Smooth muscle cell (in vitro differentiated cells): ENCODE measurements at regions not wholly inside any gene's neighbourhood (a gene's known extent, or its start where the extent isn't known, plus 50 kb on each side); places are given as distances from the start of the nearest gene placed in this dataset.

ENCODE experiments used
- DNase-seq: peaks from one replicate; lab custom pipeline; 2025; ENCODE audit not compliant: unreplicated experiment; lab: John Stamatoyannopoulos, UW
- H2AFZ ChIP-seq: fragments of 200-600 bp; sonication (generic); 2 replicates; pipeline ENCODE4 v1.6.0; 2016; ENCODE audit warnings: antibody characterized with exemption, low read depth, mild to moderate bottlenecking
- H3F3A ChIP-seq: fragments of 200-600 bp; sonication (generic); 2 replicates; pipeline ENCODE4 v1.6.0; 2017; ENCODE audit warnings: antibody characterized with exemption, low read depth
- H3K27ac ChIP-seq: fragments of 200-600 bp; sonication (generic); 2 replicates; pipeline ENCODE4 v1.5.1; 2016; ENCODE audit warnings: low read depth, mild to moderate bottlenecking
- H3K27me3 ChIP-seq: fragments of 200-600 bp; sonication (generic); 2 replicates; pipeline ENCODE4 v1.6.1; 2016; ENCODE audit warnings: low read depth, mild to moderate bottlenecking
- H3K36me3 ChIP-seq: fragments of 200-600 bp; sonication (generic); 2 replicates; pipeline ENCODE4 v1.5.1; 2016; ENCODE audit warnings: low read depth
- H3K4me1 ChIP-seq: fragments of 200-600 bp; sonication (generic); 2 replicates; pipeline ENCODE4 v1.5.1; 2016; ENCODE audit warnings: low read depth
- H3K4me2 ChIP-seq: fragments of 200-600 bp; sonication (generic); 2 replicates; pipeline ENCODE4 v1.6.0; 2016; ENCODE audit warnings: mild to moderate bottlenecking
- H3K4me3 ChIP-seq: fragments of 200-600 bp; sonication (generic); 2 replicates; pipeline ENCODE4 v1.5.1; 2016; ENCODE audit warnings: mild to moderate bottlenecking
- H3K79me2 ChIP-seq: fragments of 200-600 bp; sonication (generic); 2 replicates; pipeline ENCODE4 v1.6.0; 2016; ENCODE audit warnings: low read depth, mild to moderate bottlenecking
- H3K9ac ChIP-seq: fragments of 200-600 bp; sonication (generic); 2 replicates; pipeline ENCODE4 v1.6.0; 2016; ENCODE audit warnings: low read depth
- H3K9me3 ChIP-seq: fragments of 200-600 bp; sonication (generic); replicated peaks from 2 replicates; pipeline ENCODE4 v1.5.1; 2016; ENCODE audit warnings: low read depth
- H4K20me1 ChIP-seq: fragments of 200-600 bp; sonication (generic); 2 replicates; pipeline ENCODE4 v1.6.0; 2016; ENCODE audit warnings: low read depth
- WGBS: methylation state at CpG from one replicate; pipeline ENCODE4 v1.1.7; 2016; ENCODE audit warnings: low lambda C conversion rate; 5-methylcytosine and 5-hydroxymethylcytosine counted together
- TF ChIP-seq, protein P1 (sequence below): fragments of 200-600 bp; sonication (generic); IDR thresholded peaks from 2 replicates; pipeline ENCODE4 v1.5.1; 2017; ENCODE audit warnings: borderline replicate concordance, mild to moderate bottlenecking, antibody characterized with exemption; ENCODE audit not compliant: insufficient read depth, poor library complexity, severe bottlenecking

GRCh38 chr1:164361927-164362326, 197.1 kb upstream of the PBX1 start:
- no peak overlapping the region for H3K4me2 ChIP-seq
- DNase-seq: no peak
- no peak overlapping the region for H2AFZ ChIP-seq
- H3K27ac ChIP-seq: no peak overlapping the region
- 72% methylated on average over 2 of the region's 2 CpGs for WGBS
- TF ChIP-seq, protein P1, sequence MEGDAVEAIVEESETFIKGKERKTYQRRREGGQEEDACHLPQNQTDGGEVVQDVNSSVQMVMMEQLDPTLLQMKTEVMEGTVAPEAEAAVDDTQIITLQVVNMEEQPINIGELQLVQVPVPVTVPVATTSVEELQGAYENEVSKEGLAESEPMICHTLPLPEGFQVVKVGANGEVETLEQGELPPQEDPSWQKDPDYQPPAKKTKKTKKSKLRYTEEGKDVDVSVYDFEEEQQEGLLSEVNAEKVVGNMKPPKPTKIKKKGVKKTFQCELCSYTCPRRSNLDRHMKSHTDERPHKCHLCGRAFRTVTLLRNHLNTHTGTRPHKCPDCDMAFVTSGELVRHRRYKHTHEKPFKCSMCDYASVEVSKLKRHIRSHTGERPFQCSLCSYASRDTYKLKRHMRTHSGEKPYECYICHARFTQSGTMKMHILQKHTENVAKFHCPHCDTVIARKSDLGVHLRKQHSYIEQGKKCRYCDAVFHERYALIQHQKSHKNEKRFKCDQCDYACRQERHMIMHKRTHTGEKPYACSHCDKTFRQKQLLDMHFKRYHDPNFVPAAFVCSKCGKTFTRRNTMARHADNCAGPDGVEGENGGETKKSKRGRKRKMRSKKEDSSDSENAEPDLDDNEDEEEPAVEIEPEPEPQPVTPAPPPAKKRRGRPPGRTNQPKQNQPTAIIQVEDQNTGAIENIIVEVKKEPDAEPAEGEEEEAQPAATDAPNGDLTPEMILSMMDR: no peak
- H3K27me3 ChIP-seq: no peaks in the 10 kb centered on the region
- no peaks in the 10 kb centered on the region for H3K36me3 ChIP-seq
- no peak overlapping the region for H3K9ac ChIP-seq
- H4K20me1 ChIP-seq: no peaks in the 10 kb centered on the region
- no peaks in the 10 kb centered on the region for H3K79me2 ChIP-seq
- no peak overlapping the region for H3K4me3 ChIP-seq
- H3K9me3 ChIP-seq: no peaks in the 10 kb centered on the region
- H3F3A ChIP-seq: no peaks in the 10 kb centered on the region
- H3K4me1 ChIP-seq: no peaks in the 10 kb centered on the region

- no peak overlapping the region for H3K9ac ChIP-seq
- TF ChIP-seq, protein P1: no peak
- no peaks in the 10 kb centered on the region for H4K20me1 ChIP-seq
- 100% methylated on average over 1 of the region's 1 CpG for WGBS
- H3K36me3 ChIP-seq: no peaks in the 10 kb centered on the region
- DNase-seq: no peak
- H3K27ac ChIP-seq: no peak overlapping the region
- no peaks in the 10 kb centered on the region for H3K9me3 ChIP-seq
- H2AFZ ChIP-seq: no peak overlapping the region
- no peaks in the 10 kb centered on the region for H3K27me3 ChIP-seq
- no peak overlapping the region for H3K4me2 ChIP-seq
- no peaks in the 10 kb centered on the region for H3F3A ChIP-seq
- H3K4me3 ChIP-seq: no peak overlapping the region
- H3K79me2 ChIP-seq: no peaks in the 10 kb centered on the region
- no peaks in the 10 kb centered on the region for H3K4me1 ChIP-seq
Observed at GRCh38 chr1:164363980-164364379, 195.0 kb upstream of the PBX1 start.

GRCh38 chr1:164366014-164366413, 193.0 kb upstream of the PBX1 start:
- no peaks in the 10 kb centered on the region for H3K27me3 ChIP-seq
- no peaks in the 10 kb centered on the region for H3K4me1 ChIP-seq
- no peak overlapping the region for H3K9ac ChIP-seq
- no peak for DNase-seq
- no peaks in the 10 kb centered on the region for H3K36me3 ChIP-seq
- H3K79me2 ChIP-seq: no peaks in the 10 kb centered on the region
- no peak overlapping the region for H3K4me3 ChIP-seq
- no peak overlapping the region for H3K27ac ChIP-seq
- no peaks in the 10 kb centered on the region for H3K9me3 ChIP-seq
- no peak overlapping the region for H3K4me2 ChIP-seq
- TF ChIP-seq, protein P1: no peak
- H3F3A ChIP-seq: no peaks in the 10 kb centered on the region
- no peak overlapping the region for H2AFZ ChIP-seq
- H4K20me1 ChIP-seq: no peaks in the 10 kb centered on the region
- 91% methylated on average over 1 of the region's 1 CpG for WGBS

- Histone ChIP-seq H4K20me1 (no peaks in the 10 kb centered on the region), H3K4me1 (peaks cover 7% of the 10 kb centered on the region), H3K27ac (no peak overlapping the region), H3K9ac (no peak overlapping the region), H3F3A (no peaks in the 10 kb centered on the region), H3K36me3 (no peaks in the 10 kb centered on the region), H3K9me3 (no peaks in the 10 kb centered on the region), H2AFZ (no peak overlapping the region), H3K4me3 (no peak overlapping the region), H3K27me3 (no peaks in the 10 kb centered on the region), H3K4me2 (no peak overlapping the region), H3K79me2 (no peaks in the 10 kb centered on the region)
- TF ChIP-seq, protein P1: no peak
- WGBS: 86% methylated on average over 4 of the region's 4 CpGs
- DNase-seq: no peak
Observed at GRCh38 chr1:164369698-164370365, 189.2 kb upstream of the PBX1 start.
